ENCODE measurements at regions not wholly inside any gene's neighbourhood (a gene's known extent, or its start where the extent isn't known, plus 50 kb on each side); places are given as distances from the start of the nearest gene placed in this dataset.

DNA sequence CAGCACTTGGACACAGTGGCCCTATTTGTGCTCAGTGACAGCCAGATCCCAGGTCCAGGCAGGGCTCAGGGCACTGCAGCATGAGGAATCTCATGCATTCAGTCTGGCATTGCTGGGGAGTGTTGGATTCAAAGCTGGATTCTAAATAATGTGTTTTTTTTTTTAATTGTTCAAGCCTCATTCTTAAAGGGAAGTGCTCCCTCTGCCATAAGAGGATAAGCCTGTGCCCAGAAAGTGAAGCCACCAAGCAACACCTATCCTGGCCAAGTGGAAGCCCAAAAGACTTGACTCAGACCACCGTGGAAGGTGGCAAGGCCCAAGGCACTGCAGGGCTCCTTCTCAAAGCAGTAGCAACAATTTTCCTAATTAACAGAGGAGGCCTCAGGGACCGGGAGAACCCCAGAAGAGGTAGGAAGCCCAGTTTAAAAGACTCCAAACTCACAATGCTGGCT, 135.6 kb downstream of the ACTL7B start:
- Histone ChIP-seq H2AFZ (ENCODE audit: insufficient read depth, low read depth, low read length, poor library complexity, severe bottlenecking) (no peak overlapping the region), H3K27ac (ENCODE audit: low read length in 2 of 2) (no peak overlapping the region), H3K9me3 (ENCODE audit: control extremely low read depth in 1 of 3, control insufficient read depth in 2 of 3, insufficient read depth in 1 of 3, low read length in 2 of 3) (no peaks in the 10 kb centered on the region), H3K27me3 (replicated peaks in 1 of 4; ENCODE audit: control extremely low read depth in 1 of 4, control insufficient read depth in 3 of 4, insufficient read depth in 4 of 4, low read length in 3 of 4) (no peaks in the 10 kb centered on the region), H3K4me1 (ENCODE audit: control insufficient read depth in 2 of 2, insufficient read depth in 2 of 2, low read length in 2 of 2) (no peaks in the 10 kb centered on the region), H3K36me3 (replicated peaks in 1 of 2; ENCODE audit: control extremely low read depth in 1 of 2, control insufficient read depth in 1 of 2, extremely low read depth in 1 of 2, insufficient read depth in 2 of 2, low read length in 1 of 2) (no peaks in the 10 kb centered on the region), H3K9ac (ENCODE audit: low read length) (no peak overlapping the region), H3K4me3 (ENCODE audit: control extremely low read depth in 1 of 5, extremely low read depth in 1 of 5, insufficient read depth in 1 of 5, low read depth in 2 of 5, low read length in 4 of 5) (no peak overlapping the region), H3K4me2 (replicated peaks; ENCODE audit: low read depth, low read length, poor library complexity, severe bottlenecking) (no peak overlapping the region), H4K20me1 (ENCODE audit: control insufficient read depth, insufficient read depth, low read length, poor library complexity, severe bottlenecking) (no peaks in the 10 kb centered on the region), H3K79me2 (ENCODE audit: control insufficient read depth, insufficient read depth, low read length) (no peaks in the 10 kb centered on the region)
- Mint-ChIP-seq H3K4me3 (no peak overlapping the region), H3K27me3 (peaks cover 7% of the 10 kb centered on the region), H3K27ac (no peak overlapping the region), H3K9me3 (ENCODE audit: insufficient read depth) (peaks cover 2% of the 10 kb centered on the region), H3K4me1 (no peaks in the 10 kb centered on the region)
- TF ChIP-seq EZH2 (IDR thresholded peaks at IDR 0.05; ENCODE audit: borderline replicate concordance, insufficient read depth, low read depth, low read length, poor library complexity, severe bottlenecking) = no peak
- TF ChIP-seq, protein P1, sequence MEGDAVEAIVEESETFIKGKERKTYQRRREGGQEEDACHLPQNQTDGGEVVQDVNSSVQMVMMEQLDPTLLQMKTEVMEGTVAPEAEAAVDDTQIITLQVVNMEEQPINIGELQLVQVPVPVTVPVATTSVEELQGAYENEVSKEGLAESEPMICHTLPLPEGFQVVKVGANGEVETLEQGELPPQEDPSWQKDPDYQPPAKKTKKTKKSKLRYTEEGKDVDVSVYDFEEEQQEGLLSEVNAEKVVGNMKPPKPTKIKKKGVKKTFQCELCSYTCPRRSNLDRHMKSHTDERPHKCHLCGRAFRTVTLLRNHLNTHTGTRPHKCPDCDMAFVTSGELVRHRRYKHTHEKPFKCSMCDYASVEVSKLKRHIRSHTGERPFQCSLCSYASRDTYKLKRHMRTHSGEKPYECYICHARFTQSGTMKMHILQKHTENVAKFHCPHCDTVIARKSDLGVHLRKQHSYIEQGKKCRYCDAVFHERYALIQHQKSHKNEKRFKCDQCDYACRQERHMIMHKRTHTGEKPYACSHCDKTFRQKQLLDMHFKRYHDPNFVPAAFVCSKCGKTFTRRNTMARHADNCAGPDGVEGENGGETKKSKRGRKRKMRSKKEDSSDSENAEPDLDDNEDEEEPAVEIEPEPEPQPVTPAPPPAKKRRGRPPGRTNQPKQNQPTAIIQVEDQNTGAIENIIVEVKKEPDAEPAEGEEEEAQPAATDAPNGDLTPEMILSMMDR (IDR thresholded peaks at IDR 0.05) = no peak
- DNase-seq = no peak
- 90% methylated on average over 1 of the region's 2 CpGs for WGBS (ENCODE audit: insufficient coverage)
- ChIA-PET POLR2A (no interaction called here), CTCF (no interaction called here)
- intact Hi-C loops (cut with micrococcal nuclease) = no loop called here
- no peak for ATAC-seq (ENCODE audit: low read depth)

DNA sequence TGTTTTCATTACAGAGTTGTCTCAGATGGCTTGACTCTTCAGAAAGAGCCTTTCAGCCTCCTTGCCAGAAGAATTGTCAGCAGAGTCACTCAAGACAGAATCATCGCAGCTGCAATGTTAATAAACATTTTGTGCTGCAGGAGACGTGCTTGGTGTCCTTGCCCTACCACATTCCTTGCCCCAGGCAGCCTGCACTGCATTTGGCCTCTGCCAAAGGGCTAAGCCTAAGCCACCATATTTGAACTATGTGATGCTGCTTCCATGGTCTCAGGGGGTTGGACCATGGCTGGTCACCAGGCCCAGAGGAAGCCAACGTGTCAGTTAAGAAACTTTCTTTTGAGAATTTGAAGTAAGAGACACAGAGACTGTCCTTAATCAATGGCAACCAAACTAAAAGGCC, 145.4 kb downstream of the ACTL7B start:
- ChIA-PET POLR2A (no interaction called here), CTCF (no interaction called here)
- Histone ChIP-seq H3K4me2 (replicated peaks; ENCODE audit: low read depth, low read length, poor library complexity, severe bottlenecking) (no peak overlapping the region), H3K27me3 (replicated peaks in 1 of 4; ENCODE audit: control extremely low read depth in 1 of 4, control insufficient read depth in 3 of 4, insufficient read depth in 4 of 4, low read length in 3 of 4) (no peaks in the 10 kb centered on the region), H3K4me1 (ENCODE audit: control insufficient read depth in 2 of 2, insufficient read depth in 2 of 2, low read length in 2 of 2) (no peaks in the 10 kb centered on the region), H2AFZ (ENCODE audit: insufficient read depth, low read depth, low read length, poor library complexity, severe bottlenecking) (no peak overlapping the region), H3K9me3 (ENCODE audit: control extremely low read depth in 1 of 3, control insufficient read depth in 2 of 3, insufficient read depth in 1 of 3, low read length in 2 of 3) (peaks cover 0 to 4% (median 0%) of the 10 kb centered on the region in 3 donors), H3K27ac (ENCODE audit: low read length in 2 of 2) (no peak overlapping the region), H4K20me1 (ENCODE audit: control insufficient read depth, insufficient read depth, low read length, poor library complexity, severe bottlenecking) (no peaks in the 10 kb centered on the region), H3K4me3 (ENCODE audit: control extremely low read depth in 1 of 5, extremely low read depth in 1 of 5, insufficient read depth in 1 of 5, low read depth in 2 of 5, low read length in 4 of 5) (no peak overlapping the region), H3K79me2 (ENCODE audit: control insufficient read depth, insufficient read depth, low read length) (no peaks in the 10 kb centered on the region), H3K9ac (ENCODE audit: low read length) (no peak overlapping the region), H3K36me3 (replicated peaks in 1 of 2; ENCODE audit: control extremely low read depth in 1 of 2, control insufficient read depth in 1 of 2, extremely low read depth in 1 of 2, insufficient read depth in 2 of 2, low read length in 1 of 2) (no peaks in the 10 kb centered on the region)
- intact Hi-C loops (cut with micrococcal nuclease) = no loop called here
- Mint-ChIP-seq H3K27ac (no peak overlapping the region), H3K9me3 (ENCODE audit: insufficient read depth) (no peaks in the 10 kb centered on the region), H3K27me3 (peaks cover 5% of the 10 kb centered on the region), H3K4me3 (no peak overlapping the region), H3K4me1 (no peaks in the 10 kb centered on the region)
- DNase-seq = no peak
- ATAC-seq (ENCODE audit: low read depth) = no peak
- 80% methylated on average over 3 of the region's 3 CpGs for WGBS (ENCODE audit: insufficient coverage)
- no peak for TF ChIP-seq EZH2 (IDR thresholded peaks at IDR 0.05; ENCODE audit: borderline replicate concordance, insufficient read depth, low read depth, low read length, poor library complexity, severe bottlenecking)
- TF ChIP-seq, protein P1 (IDR thresholded peaks at IDR 0.05) = no peak

All from B cell (primary cell).